Ecto neural progenitor cell (in vitro differentiated cells): ENCODE measurements at regions not wholly inside any gene's neighbourhood (a gene's known extent, or its start where the extent isn't known, plus 50 kb on each side); places are given as distances from the start of the nearest gene placed in this dataset.
A peak's percentile ranks its signal among the peaks of the same experiment; 100 is the strongest.

Source experiments
- DNase-seq: peaks from one replicate; pipeline ENCODE4 v3.0.0-alpha.2; 2018; ENCODE audit warnings: low spot score

GRCh38 chr14:49999146-49999761 is 106.4 kb downstream of the ARF6 start:
- DNase-seq = no peak

- DNase-seq = no peak
Measured at GRCh38 chr14:49999826-50000379, 107.0 kb downstream of the ARF6 start.

GRCh38 chr14:50000380-50001150 is 107.7 kb downstream of the ARF6 start:
- peak; percentile 64 for DNase-seq

- no peak for DNase-seq
Measured at GRCh38 chr14:50001151-50001998, 108.5 kb downstream of the ARF6 start.

GRCh38 chr14:50001999-50002925 is 109.4 kb downstream of the ARF6 start:
- DNase-seq = no peak

DNA sequence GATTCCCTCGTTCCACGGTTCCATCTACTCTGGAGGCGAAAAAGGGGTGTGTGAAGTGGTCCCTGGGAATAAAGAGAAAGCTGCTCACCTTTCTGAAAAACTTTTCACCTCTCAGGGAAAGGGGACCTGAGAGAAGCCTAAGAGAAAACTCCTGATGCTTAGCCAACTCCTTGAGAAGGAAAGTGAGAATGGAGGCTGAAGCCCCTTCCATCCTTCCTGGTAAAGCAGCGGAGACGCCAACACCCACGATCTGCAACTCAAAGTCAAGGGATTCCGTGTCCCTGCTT is 110.0 kb downstream of the ARF6 start:
- no peak for DNase-seq

- DNase-seq = peak; percentile 57
Measured at GRCh38 chr14:50003213-50004021, 110.5 kb downstream of the ARF6 start.

GRCh38 chr14:50006141-50006540 is 110.2 kb downstream of the VCPKMT start:
- DNase-seq = no peak

DNA sequence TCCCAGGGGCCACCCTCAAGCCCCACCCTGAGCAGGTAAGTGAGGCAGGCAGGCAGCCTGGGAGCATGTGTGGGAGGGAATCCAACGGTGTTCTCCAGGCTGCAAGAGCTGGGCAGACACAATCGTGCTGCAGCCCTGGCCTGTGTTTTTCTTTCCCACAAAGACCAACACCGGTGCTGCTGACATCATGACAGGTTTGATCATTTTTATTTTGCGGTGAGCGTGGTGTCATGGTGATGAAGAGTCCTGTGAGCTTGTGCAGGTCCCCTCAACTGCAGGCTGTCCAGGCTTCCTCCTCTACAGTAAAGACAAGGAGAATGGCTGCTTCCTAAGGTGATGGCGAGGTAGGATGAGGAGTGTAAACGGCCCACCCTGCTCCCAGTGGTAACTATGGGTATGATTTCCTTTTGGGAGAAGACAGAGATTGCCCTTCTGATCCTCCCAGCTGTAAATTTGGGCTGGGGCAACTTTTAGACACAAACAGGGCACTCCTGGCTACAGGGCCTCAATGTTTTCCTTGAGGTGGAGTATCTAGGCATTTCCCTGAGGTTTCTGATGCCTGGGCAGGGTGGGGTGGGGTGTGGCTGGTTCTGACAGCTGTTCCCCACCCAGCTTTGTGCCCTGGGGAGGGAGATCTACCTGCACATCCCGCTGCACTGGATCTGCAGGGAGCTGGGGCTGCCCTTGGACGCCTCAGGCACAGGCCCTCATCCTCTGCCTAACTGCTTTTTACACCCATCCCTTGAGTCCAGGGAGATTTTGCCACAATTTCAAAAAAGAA is 109.1 kb downstream of the VCPKMT start:
- no peak for DNase-seq

- DNase-seq = no peak
Measured at GRCh38 chr14:50008562-50008961, 107.8 kb downstream of the VCPKMT start.

GRCh38 chr14:50008974-50009373 is 107.4 kb downstream of the VCPKMT start:
- DNase-seq = no peak

DNA sequence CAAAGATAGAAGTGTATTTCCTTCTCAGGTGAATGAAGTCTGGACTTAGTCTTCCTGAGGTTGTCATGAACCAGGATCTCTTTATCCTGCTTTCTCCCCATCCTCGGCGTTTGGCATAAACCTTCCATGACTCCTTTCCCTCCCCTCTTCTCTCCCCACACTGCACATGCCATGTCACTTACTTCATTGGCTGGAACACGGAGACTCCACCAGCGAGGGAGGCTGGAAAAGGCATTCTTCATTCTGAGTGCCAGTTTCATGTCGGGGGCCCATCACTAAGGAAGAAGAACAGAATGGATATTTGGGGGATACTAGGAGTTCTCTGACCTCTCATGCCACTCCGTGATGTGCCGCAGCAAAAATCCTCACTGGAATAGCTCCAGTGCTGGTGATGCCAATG is 105.6 kb downstream of the VCPKMT start:
- DNase-seq = no peak

DNA sequence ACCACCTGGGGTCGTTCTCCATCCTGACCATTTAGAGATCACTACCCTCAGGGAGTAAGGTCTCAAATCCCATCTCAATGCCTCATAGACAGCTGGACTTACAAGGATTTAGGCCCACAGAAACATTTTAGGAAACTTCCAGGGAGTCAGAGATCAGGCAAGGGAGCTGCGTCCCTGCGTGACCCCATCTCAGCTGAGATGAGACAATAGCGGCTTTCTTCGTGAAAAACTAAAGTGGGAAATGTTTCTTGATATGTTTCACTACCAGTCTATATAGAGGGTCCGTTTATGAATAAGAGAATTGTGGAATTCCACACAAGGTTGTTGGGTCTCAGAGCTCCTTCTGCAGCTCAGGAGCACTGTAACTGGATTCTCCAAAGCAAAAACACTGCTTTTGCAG is 105.1 kb downstream of the VCPKMT start:
- no peak for DNase-seq

- DNase-seq = no peak
Measured at GRCh38 chr14:50012644-50013043, 103.7 kb downstream of the VCPKMT start.

GRCh38 chr14:50013198-50013918 is 103.0 kb downstream of the VCPKMT start:
- no peak for DNase-seq

- no peak for DNase-seq
Measured at GRCh38 chr14:50013934-50014333, 102.4 kb downstream of the VCPKMT start.

GRCh38 chr14:50014809-50015430 is 101.5 kb downstream of the VCPKMT start:
- no peak for DNase-seq

- DNase-seq = no peak
Measured at GRCh38 chr14:50015716-50016115, 100.7 kb downstream of the VCPKMT start.
